HCT116 (cell line): ENCODE measurements at regions not wholly inside any gene's neighbourhood (a gene's known extent, or its start where the extent isn't known, plus 50 kb on each side); places are given as distances from the start of the nearest gene placed in this dataset.

Experiments
- ATAC-seq: fragments of 200-7000 bp; cut with Tn5 transposase; 2 replicates; pipeline ENCODE4 v1.9.1; 2020; ENCODE audit warnings: mild to moderate bottlenecking, moderate library complexity
- BruUV-seq: library from RNA; stranded (reverse); fragments of 400-500 nt; replicated peaks from 2 replicates; lab custom pipeline; 2021; lab: Mats Ljungman, UMichigan
- CTCF ChIA-PET: fragments of 300-600 bp; sonication (Branson Sonifier 250); formaldehyde crosslinking; loops from one replicate; lab custom pipeline; 2021; ENCODE audit warnings: antibody characterized with exemption; lab: Charles Lee
- POLR2A ChIA-PET: fragments of 300-600, 350-600 bp; sonication (Branson Sonifier 250); formaldehyde crosslinking; loops from one replicate; lab custom pipeline; 2021; ENCODE audit warnings: antibody characterized with exemption; lab: Charles Lee
- RAD21 ChIA-PET, 2 experiments: fragments of 300-600 bp; sonication (Branson Sonifier 250); formaldehyde crosslinking; loops; one replicate each; lab custom pipeline; 2023; ENCODE audit warnings: low total read pairs in 2 of 2; ENCODE audit not compliant: uncharacterized antibody in 2 of 2, unreplicated experiment in 2 of 2, low non-redundant PET in 1 of 2; lab: Charles Lee
- DNase-seq: peaks from one replicate; pipeline ENCODE4 v3.0.0-alpha.2; 2010; ENCODE audit warnings: low read depth, low spot score
- H2AFZ ChIP-seq: fragments of 200-600 bp; shearing (Covaris generic), sonication (generic); 2 replicates; pipeline ENCODE4 v1.6.1; 2017; ENCODE audit warnings: low read depth, mixed run types, mixed read lengths, antibody characterized with exemption, low read length; ENCODE audit not compliant: poor library complexity, severe bottlenecking
- H3K27ac ChIP-seq: 2 replicates; pipeline ENCODE4 v1.5.1; 2012; ENCODE audit warnings: low read depth, low read length
- H3K27me3 ChIP-seq: fragments of 200-600 bp; sonication (generic); 2 replicates; pipeline ENCODE4 v1.6.1; 2016; ENCODE audit warnings: mixed run types, low read length, mixed read lengths; ENCODE audit not compliant: insufficient read depth
- H3K36me3 ChIP-seq, 2 experiments: fragments of 200-500 bp in 1 of 2; fragments of 200-600 bp in 1 of 2; sonication (Bioruptor generic) in 1 of 2; sonication (generic) in 1 of 2; 2 replicates each; pipeline versions ENCODE4 v1.5.1 to v1.6.1; 2014 to 2016; ENCODE audit warnings: low read length in 2 of 2, inconsistent platforms in 1 of 2, mixed read lengths in 1 of 2, mixed run types in 1 of 2; ENCODE audit not compliant: insufficient read depth in 2 of 2, control insufficient read depth in 1 of 2
- H3K4me1 ChIP-seq, 2 experiments: fragments of 200-600 bp in 1 of 2; sonication (generic) in 1 of 2; 2 replicates each; pipeline versions ENCODE4 v1.5.1 to v1.6.1; 2012 to 2017; ENCODE audit warnings: low read length in 2 of 2, inconsistent platforms in 1 of 2, mild to moderate bottlenecking in 1 of 2, mixed read lengths in 1 of 2, mixed run types in 1 of 2, moderate library complexity in 1 of 2; ENCODE audit not compliant: insufficient read depth in 2 of 2, control insufficient read depth in 1 of 2
- H3K4me2 ChIP-seq: fragments of 200-600 bp; sonication (generic); 2 replicates; pipeline ENCODE4 v1.6.1; 2017; ENCODE audit warnings: mixed run types, low read length, mixed read lengths
- H3K4me3 ChIP-seq, 2 experiments: fragments of 200-600 bp in 1 of 2; sonication (generic) in 1 of 2; replicated peaks in 1 of 2; 2 replicates each; pipeline ENCODE4 v1.5.1; 2011 to 2016; ENCODE audit warnings: low read length in 2 of 2, control low read depth in 1 of 2, low read depth in 1 of 2, mild to moderate bottlenecking in 1 of 2, mixed read lengths in 1 of 2, mixed run types in 1 of 2
- H3K79me2 ChIP-seq: fragments of 200-600 bp; sonication (generic); 2 replicates; pipeline ENCODE4 v1.6.1; 2017; ENCODE audit warnings: mild to moderate bottlenecking, mixed run types, low read length, moderate library complexity, mixed read lengths; ENCODE audit not compliant: insufficient read depth
- H3K9ac ChIP-seq: fragments of 200-600 bp; sonication (generic); 2 replicates; pipeline ENCODE4 v1.6.1; 2016; ENCODE audit warnings: low read length, mixed read lengths
- H3K9me2 ChIP-seq: fragments of 200-600 bp; sonication (generic), shearing (Covaris generic); 2 replicates; pipeline ENCODE4 v1.6.1; 2017; ENCODE audit warnings: mixed run types, mild to moderate bottlenecking, moderate library complexity; ENCODE audit not compliant: insufficient read depth
- H3K9me3 ChIP-seq, 2 experiments: fragments of 200-500 bp in 1 of 2; fragments of 200-600 bp in 1 of 2; sonication (Bioruptor generic) in 1 of 2; sonication (generic) in 1 of 2; 2 replicates each; pipeline ENCODE4 v1.6.1; 2014 to 2017; ENCODE audit warnings: low read length in 2 of 2, mixed read lengths in 2 of 2, inconsistent platforms in 1 of 2, low read depth in 1 of 2, mild to moderate bottlenecking in 1 of 2, mixed run types in 1 of 2, moderate library complexity in 1 of 2; ENCODE audit not compliant: control insufficient read depth in 1 of 2, insufficient read depth in 1 of 2
- H4K20me1 ChIP-seq: fragments of 200-600 bp; sonication (generic), shearing (Covaris generic); 2 replicates; pipeline ENCODE4 v1.6.1; 2017; ENCODE audit warnings: mixed run types, mild to moderate bottlenecking, moderate library complexity; ENCODE audit not compliant: insufficient read depth
- EGR1 ChIP-seq: IDR thresholded peaks from 2 replicates; pipeline ENCODE4 v1.6.1; 2012; ENCODE audit warnings: low read depth
- EZH2 ChIP-seq: fragments of 200-600 bp; sonication (generic); IDR thresholded peaks from 2 replicates; pipeline ENCODE4 v1.6.1; 2017; ENCODE audit warnings: antibody characterized with exemption, mixed run types
- EZH2phosphoT487 ChIP-seq: fragments of 200-600 bp; IDR thresholded peaks from 2 replicates; pipeline ENCODE4 v1.6.1; 2018; ENCODE audit warnings: antibody characterized with exemption, borderline replicate concordance
- FOSL1 ChIP-seq: IDR thresholded peaks from 2 replicates; pipeline ENCODE4 v1.6.1; 2012; ENCODE audit warnings: low read depth
- POLR2AphosphoS5 ChIP-seq: IDR thresholded peaks from 2 replicates; pipeline ENCODE4 v1.6.1; 2011; ENCODE audit warnings: mild to moderate bottlenecking, low read depth, low read length, moderate library complexity
- RAD21 ChIP-seq: IDR thresholded peaks from 2 replicates; pipeline ENCODE4 v1.6.1; 2012; ENCODE audit warnings: low read depth, mild to moderate bottlenecking
- SIN3A ChIP-seq: IDR thresholded peaks from 2 replicates; pipeline ENCODE4 v1.6.1; 2012; ENCODE audit warnings: low read depth
- SRF ChIP-seq: IDR thresholded peaks from 2 replicates; pipeline ENCODE4 v1.6.1; 2012; ENCODE audit warnings: low read depth
- TCF7L2 ChIP-seq: IDR thresholded peaks from 2 replicates; pipeline ENCODE4 v1.7.0; 2011; ENCODE audit warnings: borderline replicate concordance, inconsistent platforms; ENCODE audit not compliant: insufficient read depth, insufficient read length; ENCODE audit errors: extremely low read depth
- intact Hi-C: fragments of 100-400 bp; cut with micrococcal nuclease; formaldehyde crosslinking; loops from 2 replicates; pipeline ENCODE4 v1.10.0; 2022
- TF ChIP-seq, protein P1 (sequence below): IDR thresholded peaks from 2 replicates; pipeline ENCODE4 v1.6.1; 2011; ENCODE audit warnings: mild to moderate bottlenecking, low read length, moderate library complexity; ENCODE audit not compliant: insufficient replicate concordance; ENCODE audit errors: extremely low read depth
- TF ChIP-seq, protein P2 (sequence below): IDR thresholded peaks from 2 replicates; pipeline ENCODE4 v1.6.1; 2012

DNA sequence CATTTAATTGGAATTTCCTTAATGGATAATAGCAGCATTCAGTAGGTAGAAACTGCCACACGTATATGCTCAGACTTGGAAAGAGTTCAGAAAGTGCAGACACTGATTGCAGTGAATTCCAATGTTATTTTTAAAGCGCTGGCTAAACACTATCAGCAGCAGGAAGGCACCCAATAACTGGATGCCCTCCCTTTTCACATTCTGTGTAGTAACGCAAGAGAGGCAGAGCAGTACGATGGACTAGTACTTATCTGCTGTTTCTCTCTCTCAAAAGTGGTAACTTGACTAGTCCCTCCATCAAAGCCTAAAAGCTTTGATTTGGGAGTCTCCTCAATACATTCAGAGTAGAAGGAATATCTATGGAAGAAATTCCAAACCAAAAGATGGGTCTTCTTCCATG, 791.0 kb downstream of the TMTC2 start:
- Histone ChIP-seq H2AFZ (no peak overlapping the region), H3K79me2 (no peaks in the 10 kb centered on the region), H3K27ac (no peak overlapping the region), H3K4me2 (no peak overlapping the region), H3K9ac (no peak overlapping the region), H3K27me3 (no peaks in the 10 kb centered on the region), H4K20me1 (no peaks in the 10 kb centered on the region), H3K4me3 (no peak overlapping the region), H3K4me1 (no peaks in the 10 kb centered on the region), H3K36me3 (no peaks in the 10 kb centered on the region), H3K9me2 (no peaks in the 10 kb centered on the region), H3K9me3 (no peaks in the 10 kb centered on the region)
- DNase-seq (no peak), ATAC-seq (no peak)
- ChIA-PET RAD21 (no interaction called here), CTCF (no interaction called here), POLR2A (no interaction called here)
- intact Hi-C loops: no loop called here
- no TSS peak for BruUV-seq
- TF ChIP-seq TCF7L2: no peak
- TF ChIP-seq, protein P1, sequence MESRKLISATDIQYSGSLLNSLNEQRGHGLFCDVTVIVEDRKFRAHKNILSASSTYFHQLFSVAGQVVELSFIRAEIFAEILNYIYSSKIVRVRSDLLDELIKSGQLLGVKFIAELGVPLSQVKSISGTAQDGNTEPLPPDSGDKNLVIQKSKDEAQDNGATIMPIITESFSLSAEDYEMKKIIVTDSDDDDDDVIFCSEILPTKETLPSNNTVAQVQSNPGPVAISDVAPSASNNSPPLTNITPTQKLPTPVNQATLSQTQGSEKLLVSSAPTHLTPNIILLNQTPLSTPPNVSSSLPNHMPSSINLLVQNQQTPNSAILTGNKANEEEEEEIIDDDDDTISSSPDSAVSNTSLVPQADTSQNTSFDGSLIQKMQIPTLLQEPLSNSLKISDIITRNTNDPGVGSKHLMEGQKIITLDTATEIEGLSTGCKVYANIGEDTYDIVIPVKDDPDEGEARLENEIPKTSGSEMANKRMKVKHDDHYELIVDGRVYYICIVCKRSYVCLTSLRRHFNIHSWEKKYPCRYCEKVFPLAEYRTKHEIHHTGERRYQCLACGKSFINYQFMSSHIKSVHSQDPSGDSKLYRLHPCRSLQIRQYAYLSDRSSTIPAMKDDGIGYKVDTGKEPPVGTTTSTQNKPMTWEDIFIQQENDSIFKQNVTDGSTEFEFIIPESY: no peak
- TF ChIP-seq SIN3A: no peak
- TF ChIP-seq RAD21: no peak
- no peak for TF ChIP-seq EZH2
- TF ChIP-seq EGR1: no peak
- TF ChIP-seq EZH2phosphoT487: no peak
- TF ChIP-seq POLR2AphosphoS5: no peak
- TF ChIP-seq FOSL1: no peak
- TF ChIP-seq SRF: no peak
- TF ChIP-seq, protein P2, sequence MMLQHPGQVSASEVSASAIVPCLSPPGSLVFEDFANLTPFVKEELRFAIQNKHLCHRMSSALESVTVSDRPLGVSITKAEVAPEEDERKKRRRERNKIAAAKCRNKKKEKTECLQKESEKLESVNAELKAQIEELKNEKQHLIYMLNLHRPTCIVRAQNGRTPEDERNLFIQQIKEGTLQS: no peak
